HG03045 (cell line): ENCODE measurements at regions not wholly inside any gene's neighbourhood (a gene's known extent, or its start where the extent isn't known, plus 50 kb on each side); places are given as distances from the start of the nearest gene placed in this dataset.

Experiments
- ATAC-seq: cut with Tn5 transposase; IDR thresholded peaks from one replicate; pipeline ENCODE4 v1.9.1; 2021; ENCODE audit warnings: mild to moderate bottlenecking, moderate library complexity; ENCODE audit not compliant: unreplicated experiment

GRCh38 chr12:65651060-65651459 is 173.2 kb upstream of the HMGA2 start:
- ATAC-seq, result no peak

DNA sequence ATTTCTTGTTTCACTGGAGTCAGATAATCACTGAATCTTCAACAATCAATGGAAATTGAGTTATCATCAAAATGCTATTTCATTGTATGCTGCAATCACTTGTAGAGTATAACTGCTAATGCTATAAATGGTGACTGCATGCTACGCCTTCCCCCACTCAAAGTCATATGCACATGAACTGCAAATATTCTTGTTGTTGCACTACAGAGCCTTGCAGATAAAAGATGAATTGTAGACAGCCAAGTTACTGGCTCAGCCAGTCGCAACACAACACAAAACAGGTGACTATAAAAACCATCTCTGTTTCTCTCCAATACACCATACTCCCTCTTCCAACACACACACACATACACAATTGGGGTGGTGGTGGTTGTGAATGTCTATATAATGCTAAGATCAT is 171.0 kb upstream of the HMGA2 start:
- no peak for ATAC-seq

DNA sequence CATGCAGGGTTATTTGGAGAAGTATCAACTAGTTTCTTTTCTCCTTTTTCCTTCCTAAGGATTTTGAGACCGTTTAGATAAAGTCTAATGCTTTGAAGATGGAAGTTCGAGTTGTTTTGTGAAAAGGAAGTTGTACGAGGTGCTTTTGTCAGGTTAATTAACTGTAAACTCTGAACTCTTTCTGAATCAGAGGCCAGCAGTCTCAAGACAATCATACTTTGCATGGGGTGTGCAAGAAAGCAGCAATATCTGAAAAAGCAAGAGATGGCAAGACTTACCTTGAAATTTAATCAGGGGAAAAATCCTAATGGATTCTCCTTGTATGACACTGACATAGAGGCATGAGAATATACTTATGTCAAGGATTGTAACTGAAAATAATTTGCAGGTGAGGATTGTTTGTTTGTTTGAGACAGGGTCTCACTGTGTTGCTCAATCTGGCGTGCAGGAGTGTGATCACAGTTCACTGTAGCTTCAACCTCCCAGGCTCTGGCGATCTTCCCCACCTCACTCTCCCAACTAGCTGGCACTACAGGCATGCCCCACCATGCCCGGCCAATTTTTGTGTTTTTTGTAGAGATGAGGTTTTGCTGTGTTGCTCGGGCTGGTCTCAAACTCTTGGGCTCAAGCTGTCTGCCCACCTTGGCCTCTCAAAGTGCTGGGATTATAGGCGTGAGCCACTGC is 170.2 kb upstream of the HMGA2 start:
- ATAC-seq, result no peak

DNA sequence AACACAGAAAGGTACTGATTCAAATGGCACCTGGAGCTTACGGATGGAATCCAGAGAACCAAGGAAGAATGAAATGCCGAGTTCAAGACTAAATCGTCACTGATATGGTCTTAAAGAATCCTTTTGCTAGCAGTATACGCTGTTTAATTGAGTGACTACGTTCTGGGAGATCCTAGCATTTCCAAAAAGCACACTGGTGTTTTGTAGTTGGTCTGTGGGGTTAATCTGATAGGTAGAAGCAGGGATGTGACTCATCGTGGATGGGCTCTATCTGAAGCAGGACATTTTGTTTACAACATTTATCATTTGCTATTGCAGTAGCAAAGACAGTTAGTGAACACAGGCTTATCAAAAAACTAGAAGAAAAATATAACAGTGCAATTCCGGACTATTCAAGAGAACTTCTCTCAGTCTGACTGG is 169.2 kb upstream of the HMGA2 start:
- no peak for ATAC-seq

GRCh38 chr12:65656156-65656882 is 168.0 kb upstream of the HMGA2 start:
- ATAC-seq, result no peak

DNA sequence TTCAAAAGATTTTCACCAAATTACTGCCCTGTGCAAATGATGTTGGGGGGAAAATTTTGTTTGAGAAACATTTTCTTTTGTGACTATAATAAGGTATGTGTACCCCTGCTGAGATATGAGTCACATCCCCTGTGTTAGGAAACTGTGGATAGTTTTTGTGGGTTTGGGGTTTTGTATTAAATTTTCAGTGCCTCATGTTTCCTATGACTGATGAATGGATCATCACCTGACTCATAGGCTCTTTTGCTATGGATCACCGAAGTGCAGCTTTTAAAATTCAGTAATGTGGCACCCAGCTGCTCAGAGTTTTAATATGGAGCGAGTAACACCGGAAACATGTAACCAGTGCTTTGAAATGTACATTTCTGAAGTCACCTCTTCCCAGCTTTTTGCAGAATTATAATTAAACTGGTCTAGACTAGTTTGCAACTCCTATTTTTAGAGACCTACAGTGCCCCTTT is 167.4 kb upstream of the HMGA2 start:
- no peak for ATAC-seq

DNA sequence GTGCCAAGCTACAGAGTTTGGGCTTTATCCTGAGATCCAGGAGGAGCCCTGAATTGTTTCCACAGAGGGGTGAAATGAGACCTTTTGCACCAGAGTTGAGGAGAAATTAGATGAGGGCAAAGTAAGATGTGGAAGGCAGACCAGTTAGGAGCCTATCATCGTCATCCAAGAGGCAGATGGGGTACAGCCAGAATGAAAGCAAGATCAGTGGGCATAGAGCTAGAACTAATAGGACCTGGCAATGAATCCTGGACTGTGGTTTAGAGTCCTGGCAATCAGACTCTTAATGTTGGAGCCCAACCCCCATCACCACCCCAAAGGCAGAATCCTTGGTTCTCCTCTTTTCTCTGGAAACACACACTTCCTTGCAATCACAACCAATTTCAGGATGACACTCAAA is 166.6 kb upstream of the HMGA2 start:
- ATAC-seq, result no peak

DNA sequence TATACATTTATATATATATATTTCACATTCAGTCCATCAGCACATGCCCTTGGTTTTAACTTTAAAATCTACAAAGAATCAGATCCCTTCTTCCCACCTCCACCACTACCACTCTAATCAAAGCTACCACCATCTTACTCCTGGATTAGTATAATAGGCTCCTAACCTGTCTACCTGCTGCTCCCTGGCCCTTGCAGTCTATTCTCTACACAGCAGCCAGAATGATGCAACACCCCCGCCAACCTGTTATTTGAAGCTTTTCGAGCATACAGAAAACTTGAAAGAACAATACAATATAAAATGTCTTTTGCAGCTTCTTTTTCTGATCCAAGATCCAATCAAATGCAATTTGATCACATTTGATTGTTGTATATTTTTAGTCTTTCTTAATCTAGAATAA is 165.9 kb upstream of the HMGA2 start:
- ATAC-seq, result no peak

- no peak for ATAC-seq
Measured at GRCh38 chr12:65659681-65660080, 164.6 kb upstream of the HMGA2 start.

- no peak for ATAC-seq
Measured at GRCh38 chr12:65660096-65660495, 164.2 kb upstream of the HMGA2 start.

DNA sequence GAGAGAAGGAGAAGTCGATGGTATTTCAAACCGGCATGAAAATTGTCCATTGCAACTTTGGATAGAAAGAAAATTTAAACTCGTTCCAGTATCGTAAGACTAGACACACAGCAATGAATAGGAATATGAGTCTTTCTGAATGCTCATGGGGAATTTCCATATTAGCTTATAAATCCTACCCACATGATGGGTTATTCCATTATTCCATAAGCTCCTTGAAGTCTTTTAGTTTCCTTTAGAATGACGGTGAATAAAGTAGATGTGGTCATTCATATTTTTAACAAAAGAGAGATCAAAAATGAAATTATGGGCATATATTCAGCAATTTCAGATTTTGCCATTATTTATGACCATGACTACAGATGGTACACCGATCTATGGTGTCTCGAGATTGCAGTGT is 163.4 kb upstream of the HMGA2 start:
- ATAC-seq, result no peak

GRCh38 chr12:65662590-65662989 is 161.7 kb upstream of the HMGA2 start:
- no peak for ATAC-seq

DNA sequence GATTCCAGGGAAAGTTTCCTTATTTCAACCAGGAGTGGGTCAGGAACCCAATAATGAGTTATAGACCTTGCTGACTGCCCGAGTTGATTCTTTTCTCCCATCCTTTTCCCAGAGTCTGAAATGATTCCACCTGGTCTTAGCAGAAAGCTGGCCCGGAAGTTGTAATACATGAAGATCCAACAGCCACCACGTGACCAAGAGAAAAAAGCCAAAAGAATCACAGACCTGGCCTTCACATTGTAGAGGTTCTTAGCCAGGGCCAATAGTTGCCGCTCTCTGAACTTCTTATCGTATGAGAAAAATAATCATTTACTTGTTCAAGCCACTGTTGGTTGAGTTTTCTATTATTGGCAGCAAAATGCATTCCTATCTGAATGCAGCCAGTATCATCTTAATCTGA is 161.2 kb upstream of the HMGA2 start:
- no peak for ATAC-seq

GRCh38 chr12:65663648-65664047 is 160.6 kb upstream of the HMGA2 start:
- ATAC-seq, result no peak

- no peak for ATAC-seq
Measured at GRCh38 chr12:65664715-65665250, 159.5 kb upstream of the HMGA2 start.

GRCh38 chr12:65665817-65666216 is 158.5 kb upstream of the HMGA2 start:
- ATAC-seq, result no peak

GRCh38 chr12:65666876-65667275 is 157.4 kb upstream of the HMGA2 start:
- no peak for ATAC-seq

- no peak for ATAC-seq
Measured at GRCh38 chr12:65667932-65668331, 156.4 kb upstream of the HMGA2 start.

- no peak for ATAC-seq
Measured at GRCh38 chr12:65668981-65669695, 155.1 kb upstream of the HMGA2 start.

DNA sequence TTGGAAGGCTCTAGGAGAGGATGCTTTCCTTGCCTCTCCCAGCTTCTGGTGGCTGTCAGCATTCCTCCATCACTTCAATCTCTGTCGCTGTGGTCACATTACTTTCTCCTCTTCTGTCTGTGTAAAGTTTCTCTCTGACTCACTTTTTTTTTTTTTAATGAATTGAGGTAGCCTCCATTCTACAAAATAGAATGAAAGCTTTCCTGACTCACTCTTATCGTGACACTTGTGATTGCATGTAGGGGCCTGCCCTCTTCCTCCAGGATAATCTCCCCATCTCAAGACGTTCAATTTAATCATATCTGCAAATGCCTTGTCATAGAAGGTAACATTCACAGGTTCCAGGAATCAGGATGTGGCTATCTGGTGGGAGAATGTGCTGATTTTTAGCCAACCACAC is 153.5 kb upstream of the HMGA2 start:
- ATAC-seq, result no peak

- ATAC-seq, result no peak
Measured at GRCh38 chr12:65672441-65672840, 151.8 kb upstream of the HMGA2 start.
